GM18507 (cell line): ENCODE measurements at regions not wholly inside any gene's neighbourhood (a gene's known extent, or its start where the extent isn't known, plus 50 kb on each side); places are given as distances from the start of the nearest gene placed in this dataset.
"Not testable (repeated sequence)": the region's sequence is repeated elsewhere in the genome, so short reads cannot be mapped to it uniquely, and the experiment has no call there.

Experiments
- DNase-seq: peaks from one replicate; pipeline ENCODE4 v3.0.0; 2011; ENCODE audit warnings: low read depth; ENCODE audit not compliant: insufficient read length; ENCODE audit errors: extremely low spot score
- FAIRE-seq: peaks from 2 replicates; lab custom pipeline; 2011; peaks lifted over from hg19 to GRCh38; lab: Jason Lieb, UNC

- FAIRE-seq, DNase-seq: not testable (repeated sequence)
Measured at GRCh38 chr17:15802917-15803316, 70.8 kb downstream of the TBC1D26 start.

DNA sequence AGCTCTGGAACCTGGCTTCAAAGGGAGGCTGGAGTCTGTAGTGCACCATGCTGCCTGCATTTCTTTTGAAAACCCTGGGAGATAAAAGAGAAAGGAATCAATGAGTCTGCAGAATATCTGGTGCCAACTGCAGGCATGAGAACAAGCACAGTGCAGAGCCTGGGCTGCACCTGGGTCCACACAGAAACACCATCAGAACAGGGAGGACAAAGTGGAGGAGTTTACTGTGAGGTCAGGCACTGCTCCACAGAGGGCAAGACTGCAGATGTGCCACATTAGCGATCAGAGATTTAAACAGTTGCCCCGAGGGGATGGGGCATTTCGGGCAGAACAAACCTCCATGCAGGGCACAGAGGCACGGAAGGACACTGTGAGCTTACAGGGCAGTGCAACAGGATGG is 74.7 kb downstream of the TBC1D26 start:
- DNase-seq, FAIRE-seq: not testable (repeated sequence)

- DNase-seq, FAIRE-seq: not testable (repeated sequence)
Measured at GRCh38 chr17:15813388-15813787, 81.3 kb downstream of the TBC1D26 start.

- FAIRE-seq, DNase-seq: not testable (repeated sequence)
Measured at GRCh38 chr17:15814003-15814402, 81.9 kb downstream of the TBC1D26 start.

DNA sequence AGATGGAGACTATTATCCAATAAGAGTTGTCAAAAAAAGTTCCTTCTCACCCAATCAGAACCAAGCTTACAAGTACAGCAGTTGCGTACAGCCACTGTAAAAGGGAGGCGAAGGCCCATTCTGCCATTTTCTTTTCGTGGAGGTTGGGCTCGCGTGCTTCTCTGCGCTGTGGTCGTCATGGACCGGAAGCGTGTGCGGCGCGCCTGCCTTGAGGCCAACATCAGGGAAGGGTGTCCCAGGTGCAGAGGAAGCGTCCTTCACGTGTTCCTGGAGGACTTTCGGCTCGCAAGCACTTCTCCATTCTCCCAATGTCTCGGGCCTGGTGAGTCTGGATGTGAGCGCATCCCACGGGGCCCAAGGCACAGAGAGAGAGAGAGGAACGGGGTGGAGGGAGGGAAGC is 85.8 kb downstream of the TBC1D26 start:
- not testable (repeated sequence) for FAIRE-seq, DNase-seq

- FAIRE-seq, DNase-seq: not testable (repeated sequence)
Measured at GRCh38 chr17:15822280-15822679, 90.2 kb downstream of the TBC1D26 start.

- DNase-seq = not testable (repeated sequence)
- peak; percentile 86 for FAIRE-seq
Measured at GRCh38 chr17:15828727-15829314, 96.7 kb downstream of the TBC1D26 start.

DNA sequence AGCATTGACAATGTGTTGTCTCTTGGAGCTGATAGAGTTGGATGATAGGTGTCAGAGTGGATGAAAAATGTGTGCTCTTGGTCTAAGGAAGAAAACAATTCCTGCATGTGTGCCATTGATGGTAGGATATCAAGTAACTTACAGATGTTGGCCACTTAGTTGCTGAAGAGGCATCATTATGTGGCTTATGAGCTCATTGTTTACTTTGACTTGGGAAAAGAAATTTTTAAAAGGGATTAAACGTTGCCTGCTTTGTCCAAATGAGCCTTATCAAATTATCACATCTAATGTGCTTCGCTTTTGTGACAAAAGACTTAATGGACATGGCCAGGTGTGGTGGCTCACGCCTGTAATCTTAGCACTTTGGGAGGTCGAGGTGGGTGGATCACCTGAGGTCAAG is 98.1 kb downstream of the TBC1D26 start:
- DNase-seq, FAIRE-seq: not testable (repeated sequence)

DNA sequence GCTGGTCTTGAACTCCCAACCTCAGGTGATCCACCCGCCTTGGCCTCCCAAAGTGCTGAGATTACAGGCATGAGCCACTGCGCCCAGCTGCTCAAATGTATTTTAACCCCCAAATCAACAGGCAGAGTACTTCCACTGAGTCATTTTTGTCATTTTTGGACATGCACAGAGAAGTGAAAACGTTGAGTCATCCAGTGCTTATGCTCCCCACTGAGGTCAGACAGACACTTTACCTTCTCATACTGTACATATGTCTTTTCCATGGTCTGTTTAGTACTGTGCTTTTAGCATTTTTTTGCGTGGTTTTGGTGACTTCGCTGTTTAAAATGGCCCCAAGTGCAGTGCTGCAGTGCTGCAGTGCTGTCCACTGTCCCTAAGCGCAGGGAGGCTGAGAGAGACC is 99.1 kb downstream of the TBC1D26 start:
- peak; percentile 83 for FAIRE-seq
- DNase-seq = peak; percentile 18

- DNase-seq = not testable (repeated sequence)
- FAIRE-seq = peak; percentile 64
Measured at GRCh38 chr17:15832921-15833480, 100.9 kb downstream of the TBC1D26 start.

DNA sequence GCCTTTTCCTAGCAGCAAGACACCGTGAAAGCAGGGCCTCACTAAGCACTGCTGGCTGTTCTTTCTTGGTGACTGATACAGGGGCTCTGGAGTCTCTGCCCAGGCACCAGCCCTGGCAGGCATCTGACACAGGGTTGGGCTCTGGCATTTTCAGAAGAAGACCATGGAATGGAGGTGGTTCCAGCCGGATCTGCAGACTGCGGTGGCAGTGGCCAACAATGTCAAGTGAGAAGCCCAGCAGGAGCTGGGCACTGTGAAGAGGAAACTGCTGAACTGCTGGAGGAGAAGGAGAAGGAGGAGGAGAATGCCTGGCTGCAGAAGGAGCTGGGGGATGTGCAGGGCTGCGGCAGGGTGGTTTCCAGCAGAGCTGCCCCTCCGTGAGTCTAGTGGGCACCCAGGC is 101.8 kb downstream of the TBC1D26 start:
- not testable (repeated sequence) for FAIRE-seq

GRCh38 chr17:15835481-15835880 is 103.4 kb downstream of the TBC1D26 start:
- not testable (repeated sequence) for DNase-seq, FAIRE-seq

More for the DNA sequence above, 101.8 kb downstream of the TBC1D26 start:
- DNase-seq = not testable (repeated sequence)

DNA sequence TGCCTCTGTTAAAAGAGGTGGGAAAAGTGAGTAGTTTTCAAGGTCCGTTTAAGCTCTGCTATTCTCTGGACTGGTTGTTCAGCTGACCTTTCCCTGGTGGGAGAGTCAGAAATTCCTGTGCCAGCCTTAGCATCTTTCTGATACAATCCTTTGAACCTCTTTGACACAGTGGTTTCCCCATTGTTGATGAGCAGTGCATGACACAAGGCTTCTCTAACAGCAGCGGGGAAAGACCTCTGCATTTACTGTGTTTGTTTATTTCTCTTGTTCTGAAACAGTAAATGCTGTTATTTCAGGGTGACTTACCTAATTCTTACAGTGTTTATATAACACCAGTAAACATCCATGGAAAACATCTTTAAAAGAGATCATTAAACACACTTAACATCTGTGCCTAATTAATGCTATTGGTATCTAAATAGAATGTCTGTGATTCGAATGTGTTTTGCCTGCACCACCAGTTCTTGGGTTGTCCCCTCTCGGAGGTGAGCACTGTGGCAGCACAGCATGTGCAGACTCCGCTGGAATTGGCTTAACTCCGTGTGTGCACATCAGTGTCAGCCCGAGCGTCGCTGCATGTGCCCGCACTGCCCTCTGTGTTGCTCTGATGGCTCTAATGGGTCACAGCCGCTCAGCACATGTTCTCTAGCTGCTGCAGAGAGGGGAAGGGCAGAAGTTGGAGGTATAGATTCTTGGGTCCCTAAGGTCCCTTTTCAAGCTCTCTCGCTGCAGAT is 104.3 kb downstream of the TBC1D26 start:
- not testable (repeated sequence) for DNase-seq, FAIRE-seq

DNA sequence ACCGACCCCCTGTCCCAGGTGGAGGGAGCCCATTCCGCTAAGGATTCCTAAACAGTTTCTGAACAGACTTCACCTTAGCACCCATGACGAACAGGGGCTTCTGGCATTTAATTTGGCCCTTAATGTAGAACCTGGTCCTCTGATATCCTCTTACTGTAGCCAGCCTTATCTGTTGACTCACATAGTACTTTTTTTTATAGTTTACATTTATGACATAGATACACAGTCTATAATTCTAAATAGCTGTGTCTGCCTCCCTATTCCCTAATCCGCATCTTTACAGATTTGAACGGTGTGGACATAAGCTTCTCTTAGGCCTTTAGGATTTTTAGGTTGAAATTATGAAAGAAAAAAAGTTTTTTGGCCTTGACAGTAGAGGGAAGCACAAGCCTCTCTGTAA is 104.9 kb downstream of the TBC1D26 start:
- FAIRE-seq, DNase-seq: not testable (repeated sequence)

- peak; percentile 45 for FAIRE-seq
Measured at GRCh38 chr17:15847447-15848229, 97.3 kb upstream of the ADORA2B start.

GRCh38 chr17:15849054-15849453 is 95.9 kb upstream of the ADORA2B start:
- not testable (repeated sequence) for DNase-seq, FAIRE-seq

More at GRCh38 chr17:15847447-15848229, 97.3 kb upstream of the ADORA2B start:
- not testable (repeated sequence) for DNase-seq

- not testable (repeated sequence) for FAIRE-seq, DNase-seq
Measured at GRCh38 chr17:15850071-15850470, 94.9 kb upstream of the ADORA2B start.

GRCh38 chr17:15850687-15851086 is 94.2 kb upstream of the ADORA2B start:
- not testable (repeated sequence) for DNase-seq, FAIRE-seq

- peak; percentile 83 for FAIRE-seq
- not testable (repeated sequence) for DNase-seq
Measured at GRCh38 chr17:15852863-15853262, 92.1 kb upstream of the ADORA2B start.
